Endothelial cell of umbilical vein (primary cell): ENCODE measurements at regions not wholly inside any gene's neighbourhood (a gene's known extent, or its start where the extent isn't known, plus 50 kb on each side); places are given as distances from the start of the nearest gene placed in this dataset.

Experiments used
- BruUV-seq: library from RNA; stranded (reverse); fragments of 400-500 nt; replicated peaks from 2 replicates; lab custom pipeline; 2021; lab: Mats Ljungman, UMichigan
- CTCF ChIA-PET: fragments of 300-600, 350-600 bp; sonication (Branson Sonifier 250); formaldehyde crosslinking; loops from one replicate; lab custom pipeline; 2021; ENCODE audit warnings: antibody characterized with exemption, inconsistent platforms; lab: Charles Lee
- POLR2A ChIA-PET: fragments of 300-600, 350-600 bp; sonication (Branson Sonifier 250); formaldehyde crosslinking; loops from one replicate; lab custom pipeline; 2021; ENCODE audit warnings: antibody characterized with exemption, inconsistent platforms; lab: Charles Lee
- DNase-seq: peaks from one replicate; pipeline ENCODE4 v3.0.0-alpha.2; 2011; ENCODE audit warnings: low read depth, low spot score
- FAIRE-seq: peaks from 2 replicates; lab custom pipeline; 2011; peaks lifted over from hg19 to GRCh38; lab: Jason Lieb, UNC
- H2AFZ ChIP-seq: 2 replicates; pipeline ENCODE4 v1.6.0; 2012; ENCODE audit warnings: low read depth, low read length, control low read depth, inconsistent platforms
- H3K27ac ChIP-seq: 2 replicates; pipeline ENCODE4 v1.5.1; 2011; ENCODE audit warnings: low read depth, mild to moderate bottlenecking, control low read depth, low read length, moderate library complexity; ENCODE audit not compliant: insufficient read depth
- H3K27me3 ChIP-seq, 2 experiments: 2 replicates each; pipeline versions ENCODE4 v1.6.0 to v1.6.1; 2011; ENCODE audit warnings: low read length in 2 of 2, mixed read lengths in 1 of 2; ENCODE audit not compliant: control insufficient read depth in 2 of 2, insufficient read depth in 2 of 2
- H3K36me3 ChIP-seq, 2 experiments: 2 replicates in 1 of 2; 3 replicates in 1 of 2; pipeline ENCODE4 v1.5.1; 2011; ENCODE audit warnings: low read length in 2 of 2, mild to moderate bottlenecking in 1 of 2, moderate library complexity in 1 of 2; ENCODE audit not compliant: control insufficient read depth in 2 of 2, insufficient read depth in 2 of 2; ENCODE audit errors: extremely low read depth in 1 of 2
- H3K4me1 ChIP-seq: 3 replicates; pipeline ENCODE4 v1.5.1; 2011; ENCODE audit warnings: mild to moderate bottlenecking, low read length; ENCODE audit not compliant: control insufficient read depth, insufficient read depth; ENCODE audit errors: extremely low read depth
- H3K4me2 ChIP-seq: 2 replicates; pipeline ENCODE4 v1.6.1; 2011; ENCODE audit warnings: low read length, control low read depth, mixed read lengths; ENCODE audit not compliant: insufficient read depth
- H3K4me3 ChIP-seq, 3 experiments: fragments of 200-600 bp in 1 of 3; sonication (generic), shearing (Covaris generic) in 1 of 3; replicated peaks in 1 of 3; 2 replicates each; pipeline ENCODE4 v1.5.1; 2011 to 2016; ENCODE audit warnings: control low read depth in 3 of 3, low read length in 3 of 3, mild to moderate bottlenecking in 2 of 3, inconsistent platforms in 1 of 3, low read depth in 1 of 3, moderate library complexity in 1 of 3; ENCODE audit not compliant: insufficient read depth in 1 of 3
- H3K79me2 ChIP-seq: 2 replicates; pipeline ENCODE4 v1.6.0; 2012; ENCODE audit warnings: low read length, inconsistent platforms; ENCODE audit not compliant: control insufficient read depth, insufficient read depth
- H3K9ac ChIP-seq: replicated peaks from 2 replicates; pipeline ENCODE3; 2011; ENCODE audit warnings: low read length, control low read depth; ENCODE audit not compliant: insufficient read depth; ENCODE audit errors: extremely low read depth
- H3K9me1 ChIP-seq: replicated peaks from 3 replicates; pipeline ENCODE4 v1.6.0; 2011; ENCODE audit warnings: mild to moderate bottlenecking, low read length; ENCODE audit not compliant: control insufficient read depth, insufficient read depth; ENCODE audit errors: extremely low read depth
- H3K9me3 ChIP-seq: replicated peaks from 2 replicates; pipeline ENCODE4 v1.5.1; 2012; ENCODE audit warnings: low read length, inconsistent platforms; ENCODE audit not compliant: control insufficient read depth, insufficient read depth
- H4K20me1 ChIP-seq: replicated peaks from 2 replicates; pipeline ENCODE3; 2011; ENCODE audit warnings: mild to moderate bottlenecking, low read length; ENCODE audit not compliant: control insufficient read depth, insufficient read depth; ENCODE audit errors: extremely low read depth
- EZH2 ChIP-seq: IDR thresholded peaks from 2 replicates; pipeline ENCODE4 v1.6.1; 2012; ENCODE audit warnings: borderline replicate concordance, low read depth, mild to moderate bottlenecking, moderate library complexity, low read length, inconsistent platforms; ENCODE audit not compliant: severe bottlenecking
- FOS ChIP-seq: IDR thresholded peaks from 2 replicates; pipeline ENCODE4 v1.6.1; 2011; ENCODE audit warnings: mild to moderate bottlenecking, low read length, moderate library complexity, borderline replicate concordance; ENCODE audit not compliant: insufficient read depth
- GATA2 ChIP-seq: IDR thresholded peaks from 2 replicates; pipeline ENCODE4 v1.7.0; 2011; ENCODE audit warnings: low read depth, mild to moderate bottlenecking, moderate library complexity, mixed read lengths, low read length; ENCODE audit not compliant: insufficient read length, insufficient read depth
- JUN ChIP-seq: IDR thresholded peaks from 2 replicates; pipeline ENCODE4 v1.6.1; 2011; ENCODE audit warnings: borderline replicate concordance, low read depth; ENCODE audit not compliant: insufficient read length, insufficient read depth
- MAX ChIP-seq: IDR thresholded peaks from 2 replicates; pipeline ENCODE4 v1.6.1; 2011; ENCODE audit not compliant: insufficient read depth, insufficient read length
- MYC ChIP-seq: IDR thresholded peaks from one replicate; pipeline ENCODE4 v1.6.1; 2011; ENCODE audit warnings: mild to moderate bottlenecking, low read depth, low read length
- POLR2A ChIP-seq: IDR thresholded peaks from 2 replicates; pipeline ENCODE4 v1.6.1; 2012; ENCODE audit warnings: low read depth, mild to moderate bottlenecking, control low read depth, low read length
- POLR2AphosphoS5 ChIP-seq: IDR thresholded peaks from 2 replicates; pipeline ENCODE4 v1.6.1; 2012; ENCODE audit warnings: low read depth, mild to moderate bottlenecking, control low read depth, low read length, moderate library complexity; ENCODE audit not compliant: insufficient read depth
- dilution Hi-C: fragments of 300-500 bp; cut with MboI; formaldehyde crosslinking; loops from one replicate; pipeline ENCODE4 v1.15.0; 2019; ENCODE audit warnings: low sequenced_read_pairs; ENCODE audit not compliant: extremely low pct_ligation_motif_present
- intact Hi-C: fragments of 100-400 bp; cut with micrococcal nuclease; formaldehyde crosslinking; loops from one replicate; pipeline ENCODE4 v1.10.0; 2022
- TF ChIP-seq, protein P1 (sequence below), 2 donors: IDR thresholded peaks; 1 replicate in 1 of 2; 2 replicates in 1 of 2; pipeline ENCODE4 v1.5.1; 2011; ENCODE audit warnings: low read length in 2 of 2, mild to moderate bottlenecking in 2 of 2, moderate library complexity in 2 of 2, control low read depth in 1 of 2, inconsistent platforms in 1 of 2, low read depth in 1 of 2; ENCODE audit not compliant: insufficient read depth in 1 of 2; ENCODE audit errors: extremely low read depth in 1 of 2

- FAIRE-seq, result no peak
- DNase-seq, result no peak
- Histone ChIP-seq H3K9ac (no peak overlapping the region), H3K9me3 (peaks cover 5% of the 10 kb centered on the region), H2AFZ (no peak overlapping the region), H3K9me1 (no peaks in the 10 kb centered on the region), H3K36me3 (no peaks in the 10 kb centered on the region), H3K4me1 (no peaks in the 10 kb centered on the region), H3K27ac (no peak overlapping the region), H3K4me3 (no peak overlapping the region), H3K79me2 (no peaks in the 10 kb centered on the region), H3K4me2 (no peak overlapping the region), H4K20me1 (no peaks in the 10 kb centered on the region), H3K27me3 (no peaks in the 10 kb centered on the region)
- BruUV-seq, result no TSS peak
- TF ChIP-seq POLR2AphosphoS5 (no peak), FOS (no peak), EZH2 (no peak), GATA2 (no peak), MAX (no peak), MYC (no peak), POLR2A (no peak), JUN (no peak)
- TF ChIP-seq, protein P1, sequence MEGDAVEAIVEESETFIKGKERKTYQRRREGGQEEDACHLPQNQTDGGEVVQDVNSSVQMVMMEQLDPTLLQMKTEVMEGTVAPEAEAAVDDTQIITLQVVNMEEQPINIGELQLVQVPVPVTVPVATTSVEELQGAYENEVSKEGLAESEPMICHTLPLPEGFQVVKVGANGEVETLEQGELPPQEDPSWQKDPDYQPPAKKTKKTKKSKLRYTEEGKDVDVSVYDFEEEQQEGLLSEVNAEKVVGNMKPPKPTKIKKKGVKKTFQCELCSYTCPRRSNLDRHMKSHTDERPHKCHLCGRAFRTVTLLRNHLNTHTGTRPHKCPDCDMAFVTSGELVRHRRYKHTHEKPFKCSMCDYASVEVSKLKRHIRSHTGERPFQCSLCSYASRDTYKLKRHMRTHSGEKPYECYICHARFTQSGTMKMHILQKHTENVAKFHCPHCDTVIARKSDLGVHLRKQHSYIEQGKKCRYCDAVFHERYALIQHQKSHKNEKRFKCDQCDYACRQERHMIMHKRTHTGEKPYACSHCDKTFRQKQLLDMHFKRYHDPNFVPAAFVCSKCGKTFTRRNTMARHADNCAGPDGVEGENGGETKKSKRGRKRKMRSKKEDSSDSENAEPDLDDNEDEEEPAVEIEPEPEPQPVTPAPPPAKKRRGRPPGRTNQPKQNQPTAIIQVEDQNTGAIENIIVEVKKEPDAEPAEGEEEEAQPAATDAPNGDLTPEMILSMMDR (IDR thresholded peaks at IDR 0.05; ENCODE audit: extremely low read depth in 1 of 2, insufficient read depth in 1 of 2, low read depth in 1 of 2, low read length in 2 of 2), result no peak
- intact Hi-C loops, result no loop called here
- ChIA-PET POLR2A (no interaction called here), CTCF (no interaction called here)
- dilution Hi-C loops, result no loop called here
Observed at GRCh38 chr10:2548071-2548470, 519.3 kb upstream of the PFKP start.
